Tibial nerve (tissue), 4 donors: ENCODE measurements at regions not wholly inside any gene's neighbourhood (a gene's known extent, or its start where the extent isn't known, plus 50 kb on each side); places are given as distances from the start of the nearest gene placed in this dataset.
"Not testable (repeated sequence)": the region's sequence is repeated elsewhere in the genome, so short reads cannot be mapped to it uniquely, and the experiment has no call there.

Experiments
- CTCF ChIP-seq, 5 experiments: fragments of 200-600 bp in 3 of 5; fragments of 450-650 bp in 2 of 5; sonication (generic) in 3 of 5; IDR thresholded peaks; one replicate each; pipeline ENCODE4 v1.5.1; 2016 to 2019; ENCODE audit warnings: antibody characterized with exemption in 5 of 5, mild to moderate bottlenecking in 3 of 5, moderate library complexity in 2 of 5
- EP300 ChIP-seq, 2 donors: sonication (generic); formaldehyde crosslinking; IDR thresholded peaks; one replicate each; pipeline ENCODE4 v1.6.1; 2017; ENCODE audit warnings: antibody characterized with exemption in 2 of 2, mild to moderate bottlenecking in 1 of 2
- POLR2A ChIP-seq, 2 donors: fragments of 450-650 bp; IDR thresholded peaks; one replicate each; pipeline ENCODE4 v1.6.1; 2017; ENCODE audit warnings: antibody characterized with exemption in 2 of 2, mild to moderate bottlenecking in 2 of 2, moderate library complexity in 2 of 2

DNA sequence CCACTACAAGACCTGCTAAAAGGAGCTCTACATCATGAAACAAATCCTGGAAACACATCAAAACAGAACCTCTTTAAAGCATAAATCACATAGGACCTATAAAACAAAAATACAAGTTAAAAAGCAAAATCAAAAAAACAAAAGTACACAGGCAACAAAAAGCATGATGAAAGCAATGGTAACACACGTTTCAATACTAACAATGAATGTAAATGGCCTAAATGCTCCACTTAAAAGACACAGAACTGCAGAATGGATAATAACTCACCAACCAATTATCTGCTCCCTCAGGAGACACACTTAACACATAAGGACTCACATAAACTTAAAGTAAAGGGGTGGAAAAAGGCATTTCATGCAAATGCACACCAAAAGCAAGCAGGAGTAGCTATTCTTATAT, 66.1 kb upstream of the SSTR4 start:
- TF ChIP-seq CTCF, POLR2A, EP300 (IDR thresholded peaks at IDR 0.05): not testable (repeated sequence)
